ENCODE measurements at regions not wholly inside any gene's neighbourhood (a gene's known extent, or its start where the extent isn't known, plus 50 kb on each side); places are given as distances from the start of the nearest gene placed in this dataset.
A peak's percentile ranks its signal among the peaks of the same experiment; 100 is the strongest.

GRCh38 chr11:129729823-129730222 lies 85.8 kb upstream of the TMEM45B start:
- FAIRE-seq (no peak), DNase-seq (ENCODE audit: insufficient read length, low spot score) (no peak)
- TF ChIP-seq POLR2A (IDR thresholded peaks at IDR 0.05; ENCODE audit: low read depth, low read length): no peak

- peak; percentile 4 for DNase-seq (ENCODE audit: insufficient read length, low spot score)
- FAIRE-seq: no peak
- no peak for TF ChIP-seq POLR2A (IDR thresholded peaks at IDR 0.05; ENCODE audit: low read depth, low read length)
Measured at GRCh38 chr11:129731316-129731715, 84.3 kb upstream of the TMEM45B start.

DNA sequence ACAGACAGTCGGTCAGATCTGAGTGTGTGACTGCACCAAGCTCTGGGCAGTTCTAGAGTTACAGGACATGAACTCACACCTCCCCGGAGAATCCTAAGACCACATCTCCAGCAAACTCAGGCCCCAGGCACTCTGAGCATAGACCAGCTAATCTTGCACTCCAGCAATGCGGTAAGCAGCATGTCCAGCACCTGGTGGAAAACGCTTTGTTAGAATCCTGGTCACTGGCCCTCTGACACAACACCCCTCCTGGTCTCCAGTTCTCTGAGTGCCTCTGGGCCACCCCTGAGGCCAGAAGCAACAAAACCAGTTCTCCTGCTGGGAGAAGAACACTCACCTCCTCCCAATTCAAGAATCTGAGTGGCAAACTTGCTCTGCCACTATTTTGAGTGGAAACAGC lies 82.7 kb upstream of the TMEM45B start:
- TF ChIP-seq POLR2A (IDR thresholded peaks at IDR 0.05; ENCODE audit: low read depth, low read length): no peak
- DNase-seq (ENCODE audit: insufficient read length, low spot score) (no peak), FAIRE-seq (no peak)

DNA sequence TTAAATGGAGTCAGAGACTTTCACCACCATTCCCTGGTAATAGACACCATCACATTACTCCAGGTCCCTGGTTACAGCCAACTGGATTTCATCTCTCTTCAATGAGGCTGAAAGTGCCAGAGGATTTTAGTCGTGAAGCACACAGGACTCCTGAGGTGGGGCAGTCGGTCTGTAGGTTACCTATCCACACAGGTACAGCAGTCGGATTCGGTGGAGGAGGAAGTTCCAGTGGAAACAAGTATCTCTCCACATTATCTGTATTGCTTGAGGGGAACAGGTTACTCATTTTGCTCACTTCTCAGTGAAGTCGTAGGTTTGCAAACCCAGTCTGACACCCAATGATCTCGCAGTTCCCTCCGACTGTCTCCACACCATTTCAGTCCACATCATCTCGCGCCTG lies 82.3 kb upstream of the TMEM45B start:
- FAIRE-seq (no peak), DNase-seq (ENCODE audit: insufficient read length, low spot score) (no peak)
- no peak for TF ChIP-seq POLR2A (IDR thresholded peaks at IDR 0.05; ENCODE audit: low read depth, low read length)

- no peak for TF ChIP-seq POLR2A (IDR thresholded peaks at IDR 0.05; ENCODE audit: low read depth, low read length)
- DNase-seq (ENCODE audit: insufficient read length, low spot score): no peak
- FAIRE-seq: no peak
Measured at GRCh38 chr11:129733981-129734380, 81.7 kb upstream of the TMEM45B start.

GRCh38 chr11:129734654-129735053 lies 81.0 kb upstream of the TMEM45B start:
- FAIRE-seq (no peak), DNase-seq (ENCODE audit: insufficient read length, low spot score) (no peak)
- no peak for TF ChIP-seq POLR2A (IDR thresholded peaks at IDR 0.05; ENCODE audit: low read depth, low read length)

GRCh38 chr11:129737831-129738230 lies 77.8 kb upstream of the TMEM45B start:
- no peak for TF ChIP-seq POLR2A (IDR thresholded peaks at IDR 0.05; ENCODE audit: low read depth, low read length)
- FAIRE-seq (no peak), DNase-seq (ENCODE audit: insufficient read length, low spot score) (no peak)

DNA sequence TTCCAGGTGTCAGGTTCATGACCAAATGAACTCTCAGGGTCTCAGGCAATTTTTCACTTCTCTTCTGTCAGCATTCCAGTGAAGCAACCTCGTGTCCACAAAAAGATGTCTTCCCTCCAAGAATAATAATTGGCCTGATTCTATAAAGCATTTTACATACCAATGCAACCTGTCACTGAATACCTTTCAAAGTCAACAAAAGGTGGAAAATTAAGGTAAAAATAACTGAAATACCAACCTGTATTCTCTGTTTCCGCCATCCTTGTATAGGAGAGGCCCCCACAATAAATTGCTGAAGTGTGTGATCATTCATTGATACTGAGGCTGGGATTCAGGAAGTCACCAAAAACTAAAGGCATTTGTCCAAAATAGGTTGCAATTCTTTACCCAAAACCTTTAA lies 77.4 kb upstream of the TMEM45B start:
- TF ChIP-seq POLR2A (IDR thresholded peaks at IDR 0.05; ENCODE audit: low read depth, low read length): no peak
- FAIRE-seq: no peak

GRCh38 chr11:129739339-129739738 lies 76.3 kb upstream of the TMEM45B start:
- FAIRE-seq (no peak), DNase-seq (ENCODE audit: insufficient read length, low spot score) (no peak)
- TF ChIP-seq POLR2A (IDR thresholded peaks at IDR 0.05; ENCODE audit: low read depth, low read length): no peak

More for the DNA sequence above, 77.4 kb upstream of the TMEM45B start:
- no peak for DNase-seq (ENCODE audit: insufficient read length, low spot score)

- no peak for DNase-seq (ENCODE audit: insufficient read length, low spot score)
- FAIRE-seq: no peak
- TF ChIP-seq POLR2A (IDR thresholded peaks at IDR 0.05; ENCODE audit: low read depth, low read length): no peak
Measured at GRCh38 chr11:129740125-129740719, 75.4 kb upstream of the TMEM45B start.

- no peak for TF ChIP-seq POLR2A (IDR thresholded peaks at IDR 0.05; ENCODE audit: low read depth, low read length)
- no peak for FAIRE-seq
Measured at GRCh38 chr11:129743112-129743815, 72.4 kb upstream of the TMEM45B start.

GRCh38 chr11:129747071-129747470 lies 68.6 kb upstream of the TMEM45B start:
- no peak for DNase-seq (ENCODE audit: insufficient read length, low spot score)
- FAIRE-seq: no peak
- no peak for TF ChIP-seq POLR2A (IDR thresholded peaks at IDR 0.05; ENCODE audit: low read depth, low read length)

More at GRCh38 chr11:129743112-129743815, 72.4 kb upstream of the TMEM45B start:
- DNase-seq (ENCODE audit: insufficient read length, low spot score): no peak

DNA sequence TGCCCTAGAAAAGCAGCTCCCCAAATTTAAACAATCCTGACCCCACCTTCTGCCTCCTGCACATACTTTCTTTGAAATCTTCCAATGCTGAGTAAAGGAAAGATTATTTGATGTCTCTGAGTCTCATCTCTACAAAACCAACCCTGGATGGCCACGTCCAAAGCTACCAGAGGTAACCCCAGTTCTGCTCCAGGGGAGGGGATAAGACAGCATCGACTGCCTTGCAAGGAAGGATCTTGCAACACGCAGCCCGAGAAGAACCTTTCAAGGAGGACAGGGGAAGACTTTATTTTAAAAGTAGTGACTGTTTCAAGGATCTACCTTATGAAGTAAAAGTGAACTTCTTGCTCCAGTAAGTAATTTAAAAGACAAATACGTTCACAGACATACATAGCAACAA lies 66.5 kb upstream of the TMEM45B start:
- DNase-seq (ENCODE audit: insufficient read length, low spot score): no peak
- no peak for TF ChIP-seq POLR2A (IDR thresholded peaks at IDR 0.05; ENCODE audit: low read depth, low read length)
- no peak for FAIRE-seq

- FAIRE-seq: peak; percentile 41
- no peak for TF ChIP-seq POLR2A (IDR thresholded peaks at IDR 0.05; ENCODE audit: low read depth, low read length)
- DNase-seq (ENCODE audit: insufficient read length, low spot score): peak; percentile 13
Measured at GRCh38 chr11:129750343-129751292, 65.0 kb upstream of the TMEM45B start.

All from H54 (cell line).